GM21447 (cell line): ENCODE measurements at regions not wholly inside any gene's neighbourhood (a gene's known extent, or its start where the extent isn't known, plus 50 kb on each side); places are given as distances from the start of the nearest gene placed in this dataset.

ENCODE experiments used
- ATAC-seq: cut with Tn5 transposase; IDR thresholded peaks from one replicate; pipeline ENCODE4 v1.9.1; 2021; ENCODE audit not compliant: unreplicated experiment

DNA sequence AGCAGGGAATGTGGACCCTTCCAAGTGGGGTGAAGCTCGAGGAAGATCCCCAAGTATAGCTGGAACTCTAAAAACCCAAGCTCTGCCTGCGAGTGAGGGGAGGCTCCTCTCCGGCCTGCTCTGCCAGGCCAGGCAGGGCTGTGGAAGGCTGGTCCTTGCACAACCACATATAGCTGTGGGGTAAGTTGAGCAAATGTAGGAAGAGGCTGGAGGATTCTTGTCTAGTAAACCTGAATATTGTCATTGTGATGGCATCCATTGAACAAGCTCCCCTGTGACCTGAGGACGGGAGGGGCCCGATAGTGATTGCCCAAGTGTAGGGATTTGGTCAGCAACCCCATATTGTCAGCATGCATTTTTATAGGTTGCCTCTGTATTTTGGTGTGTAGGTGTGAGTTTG lies 103.0 kb downstream of the ACKR3 start:
- ATAC-seq = no peak

DNA sequence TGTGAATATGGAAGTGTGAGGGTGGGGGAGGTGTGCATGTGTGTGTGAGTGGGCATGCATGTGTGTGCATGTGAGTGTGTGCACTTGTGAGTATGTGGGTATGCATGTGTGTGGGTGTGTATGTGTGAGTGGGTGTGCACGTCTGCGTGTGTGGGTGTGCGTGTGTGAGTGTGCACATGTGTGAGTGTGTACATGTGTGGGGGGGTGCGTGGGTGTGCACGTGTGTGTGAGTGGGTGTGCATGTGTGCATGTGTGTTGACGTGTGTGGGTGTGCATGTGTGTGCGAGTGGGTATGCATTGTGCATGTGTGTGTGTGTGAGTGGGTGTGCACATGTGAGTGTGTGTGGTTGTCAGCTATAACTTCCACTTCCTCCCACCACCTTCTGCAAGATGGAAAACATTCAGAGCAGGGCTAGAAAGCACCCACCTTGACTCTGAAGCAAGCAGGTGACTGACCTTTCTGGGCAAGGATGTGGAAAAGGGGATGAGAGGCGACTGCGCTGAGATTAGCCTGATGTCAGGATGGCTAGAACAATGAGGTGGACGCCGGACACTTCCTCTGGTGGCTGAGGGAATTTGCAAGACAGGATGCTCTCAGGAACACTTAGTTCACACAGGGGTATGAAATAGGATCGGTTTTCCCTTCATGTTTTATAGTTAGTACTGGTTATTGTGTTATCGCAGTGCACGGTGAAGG lies 103.6 kb downstream of the ACKR3 start:
- no peak for ATAC-seq

DNA sequence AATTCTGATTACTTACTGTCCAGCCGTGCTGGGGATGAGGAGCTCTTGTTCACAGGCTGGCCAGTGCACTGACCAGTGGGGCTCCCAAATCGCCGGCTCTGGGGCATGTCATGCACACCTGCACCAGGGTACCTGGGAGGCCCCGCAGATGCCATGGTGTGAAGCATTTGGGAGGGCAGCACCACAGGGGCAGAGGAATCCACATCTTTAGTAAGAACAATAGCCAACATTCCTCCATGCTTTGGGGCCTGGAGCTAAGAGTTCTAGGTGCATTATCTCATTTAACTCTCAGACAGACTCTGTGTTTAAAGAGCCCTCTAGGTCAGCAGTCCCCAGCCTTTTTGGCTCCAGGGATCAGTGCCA lies 104.2 kb downstream of the ACKR3 start:
- no peak for ATAC-seq

DNA sequence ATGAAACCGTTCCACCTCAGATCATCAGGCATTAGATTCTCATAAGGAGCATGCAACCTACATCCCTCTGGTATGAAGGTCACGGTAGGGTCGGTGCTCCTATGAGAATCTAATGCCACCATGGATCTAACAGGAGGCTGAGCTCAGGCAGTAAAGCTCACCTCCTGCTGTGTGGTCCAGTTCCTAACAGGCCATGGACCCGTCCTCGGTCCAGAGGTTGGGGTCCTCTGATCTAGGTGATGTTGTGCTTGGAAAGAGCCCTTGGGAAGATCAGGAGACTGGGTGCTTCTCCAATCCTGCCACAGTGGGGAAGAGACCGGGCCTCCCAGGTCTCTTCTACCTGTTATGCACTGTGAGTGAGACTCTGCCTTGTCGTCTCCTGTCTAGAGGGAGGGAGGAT lies 104.6 kb downstream of the ACKR3 start:
- ATAC-seq = no peak

DNA sequence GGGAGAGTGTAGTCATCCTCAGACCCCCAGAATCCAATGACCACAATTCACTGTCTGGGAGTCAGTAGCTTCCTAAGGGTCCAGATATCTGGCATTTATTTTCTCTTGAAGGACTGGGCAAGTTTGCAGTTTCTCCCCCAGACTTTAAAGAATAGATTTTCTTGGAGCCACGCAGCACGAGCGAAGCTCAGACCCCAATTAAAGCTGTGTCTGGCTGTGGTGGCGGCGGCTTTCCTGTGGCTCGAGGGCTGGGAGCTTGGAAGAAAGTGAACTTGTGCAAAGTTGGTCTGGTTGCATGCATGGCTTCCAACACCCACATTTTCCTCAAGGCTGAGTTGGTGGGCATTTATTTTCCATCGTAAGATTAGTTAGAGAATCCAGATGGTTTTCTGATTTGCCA lies 105.0 kb downstream of the ACKR3 start:
- ATAC-seq = no peak

DNA sequence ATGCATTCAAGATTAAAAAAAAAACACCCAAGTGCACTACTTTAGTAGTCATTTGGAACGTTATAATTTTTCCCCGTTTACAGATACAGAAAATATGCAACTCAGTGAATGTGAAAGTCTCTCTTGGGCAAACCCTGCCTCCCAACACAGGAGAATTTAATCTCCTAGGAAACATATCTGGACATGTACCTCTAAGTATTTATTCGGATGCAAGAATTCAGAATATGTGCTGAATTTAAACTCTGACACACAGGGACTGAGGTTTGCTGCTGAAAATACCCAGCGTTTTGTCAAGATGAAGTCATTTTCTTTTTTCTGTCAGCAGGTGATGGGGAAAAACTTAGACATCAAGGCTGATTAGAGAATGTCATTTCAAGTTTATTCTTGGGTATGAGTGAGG lies 105.4 kb downstream of the ACKR3 start:
- no peak for ATAC-seq

DNA sequence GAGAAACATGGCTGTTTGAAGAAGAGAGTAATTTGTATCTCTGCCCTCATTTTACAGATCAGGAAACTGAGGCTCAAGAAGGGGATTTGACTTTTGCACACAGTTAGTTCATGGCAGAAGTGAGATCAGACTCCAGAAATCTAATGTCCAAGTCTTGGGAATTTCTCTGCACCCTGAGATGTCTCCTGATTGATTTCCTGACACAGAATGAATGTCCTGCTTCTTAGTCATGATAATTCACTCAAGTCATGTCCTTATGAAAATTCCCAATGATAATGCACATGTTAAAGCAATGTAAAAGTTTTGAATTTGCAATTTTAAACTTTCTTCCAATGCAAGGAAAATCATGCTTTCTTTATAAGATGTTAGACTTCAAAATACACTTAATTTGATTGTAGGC lies 105.9 kb downstream of the ACKR3 start:
- ATAC-seq = no peak

DNA sequence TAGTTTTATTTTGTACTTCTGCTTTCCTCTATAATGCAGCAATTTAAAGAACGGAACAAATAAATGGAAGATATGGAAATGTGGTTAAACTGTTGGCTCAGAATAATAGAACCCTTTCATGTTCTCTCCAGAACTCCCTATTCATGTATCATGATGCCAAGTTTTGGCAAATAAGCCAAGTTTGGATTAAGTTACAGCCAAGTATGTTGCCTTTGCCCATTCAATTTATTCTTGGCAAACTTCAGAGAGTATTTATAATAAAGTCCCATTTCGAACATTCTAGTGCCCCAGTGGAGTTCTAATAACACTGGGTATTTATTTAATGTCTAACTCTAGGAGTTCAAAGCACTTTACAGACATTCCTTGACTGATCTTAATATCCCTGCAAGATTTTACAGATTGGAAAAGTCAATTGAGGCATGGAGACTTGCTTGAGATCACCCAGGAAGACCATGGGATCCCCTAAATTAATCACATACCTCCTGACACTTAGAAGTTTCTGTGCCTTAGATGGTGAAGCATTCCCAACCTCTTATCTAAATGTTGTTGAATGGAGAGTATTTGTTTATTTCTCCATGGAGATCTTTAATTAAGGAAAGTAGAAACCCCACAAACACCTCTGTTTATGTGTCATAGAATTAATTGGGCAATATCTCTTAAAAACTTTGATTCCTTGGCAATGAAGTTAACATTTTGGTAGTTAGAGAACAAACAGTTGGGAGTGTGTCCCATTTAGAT lies 106.7 kb downstream of the ACKR3 start:
- no peak for ATAC-seq

DNA sequence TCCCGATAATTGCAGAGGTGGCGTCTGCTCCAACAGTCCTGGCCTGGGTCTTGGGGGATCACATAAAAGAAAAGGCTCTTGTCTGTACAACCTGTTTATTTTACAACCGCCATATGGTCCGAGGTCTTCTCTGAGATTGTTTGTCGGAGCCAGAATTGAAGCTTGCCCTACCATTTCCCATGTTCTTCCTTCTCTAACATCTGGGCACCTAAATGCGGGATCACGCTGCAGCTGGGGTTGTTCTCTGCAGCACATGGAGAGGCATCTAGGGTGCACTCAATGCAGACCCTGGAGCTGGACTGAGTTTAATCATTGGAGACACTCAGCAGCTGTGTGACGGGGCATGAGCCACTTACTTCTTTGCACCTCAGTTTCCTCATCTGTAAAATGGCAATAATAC lies 107.7 kb downstream of the ACKR3 start:
- no peak for ATAC-seq

DNA sequence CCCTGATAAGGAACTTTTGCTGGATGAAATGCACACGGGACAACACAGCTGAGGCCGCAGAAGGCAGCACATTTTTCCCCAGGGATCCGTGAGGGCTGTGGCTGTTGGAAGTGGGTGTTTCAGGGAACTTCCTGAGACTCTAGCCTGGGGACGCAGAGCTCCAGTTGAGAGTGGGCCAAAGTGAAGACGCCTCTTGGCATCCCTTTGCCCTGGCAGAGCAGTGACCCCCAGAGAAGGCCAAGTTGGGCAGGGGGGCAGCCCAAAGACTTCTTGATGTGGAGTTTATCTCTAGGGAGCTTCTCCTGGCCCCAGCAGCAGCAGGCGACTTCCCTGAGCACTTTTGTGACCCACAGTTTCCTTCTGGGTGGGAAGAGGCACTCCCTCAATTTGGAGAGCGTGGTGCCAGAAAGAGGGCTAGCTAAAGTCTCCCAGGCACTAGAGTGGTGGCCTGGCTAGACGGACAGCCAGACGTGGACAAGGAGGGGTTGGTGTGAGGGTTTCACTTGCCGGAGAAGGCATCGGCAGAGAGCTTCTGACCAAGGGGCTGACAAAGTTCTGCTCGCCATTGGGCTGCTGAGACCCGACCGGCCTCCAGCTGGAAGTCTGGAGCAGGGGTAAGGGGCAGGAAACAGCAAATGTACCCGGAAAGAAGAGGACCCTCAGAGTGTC lies 108.8 kb downstream of the ACKR3 start:
- no peak for ATAC-seq

DNA sequence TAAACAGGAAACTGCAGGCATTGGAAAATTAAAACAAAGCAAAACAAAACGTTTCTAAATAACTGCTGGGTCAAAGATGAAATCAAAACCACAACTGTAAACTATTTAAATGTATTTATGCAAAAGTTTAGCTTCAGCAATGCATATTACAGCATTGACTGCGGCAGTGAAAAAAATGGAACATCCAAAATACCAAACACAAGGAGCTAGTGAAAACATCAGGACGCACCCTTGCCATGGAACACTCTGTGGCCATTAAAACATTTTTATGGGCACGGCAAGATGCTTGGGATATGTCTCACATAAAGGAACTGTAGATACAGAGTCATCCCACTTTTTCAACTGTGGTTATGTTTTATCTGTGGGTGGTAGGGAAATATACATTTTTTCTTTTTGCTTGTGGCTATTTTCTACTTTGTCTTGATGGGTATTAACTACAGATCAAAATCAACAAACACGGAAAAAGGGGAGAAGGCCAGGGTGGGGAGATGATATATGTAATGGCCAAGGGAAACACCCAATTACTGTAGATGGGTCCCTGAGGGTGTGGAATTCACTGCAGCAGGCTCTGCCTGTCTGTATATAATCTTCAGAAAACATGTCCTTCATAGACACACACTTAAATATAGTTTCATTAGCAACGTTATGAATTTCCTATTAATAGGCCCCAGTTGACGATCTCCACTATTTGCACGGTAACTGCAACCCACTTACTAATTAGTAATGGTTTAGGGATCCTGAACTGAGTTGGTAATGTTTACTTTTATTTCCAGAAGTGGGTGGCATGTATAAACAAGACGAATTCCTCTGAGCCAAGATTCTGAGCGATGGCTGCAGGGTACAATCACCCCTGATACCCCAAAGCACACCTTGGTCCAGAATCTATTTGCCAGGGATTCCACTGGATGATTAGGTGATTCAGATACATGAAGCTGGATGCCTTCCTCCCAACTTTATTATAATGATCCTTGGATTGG lies 110.5 kb downstream of the ACKR3 start:
- no peak for ATAC-seq

DNA sequence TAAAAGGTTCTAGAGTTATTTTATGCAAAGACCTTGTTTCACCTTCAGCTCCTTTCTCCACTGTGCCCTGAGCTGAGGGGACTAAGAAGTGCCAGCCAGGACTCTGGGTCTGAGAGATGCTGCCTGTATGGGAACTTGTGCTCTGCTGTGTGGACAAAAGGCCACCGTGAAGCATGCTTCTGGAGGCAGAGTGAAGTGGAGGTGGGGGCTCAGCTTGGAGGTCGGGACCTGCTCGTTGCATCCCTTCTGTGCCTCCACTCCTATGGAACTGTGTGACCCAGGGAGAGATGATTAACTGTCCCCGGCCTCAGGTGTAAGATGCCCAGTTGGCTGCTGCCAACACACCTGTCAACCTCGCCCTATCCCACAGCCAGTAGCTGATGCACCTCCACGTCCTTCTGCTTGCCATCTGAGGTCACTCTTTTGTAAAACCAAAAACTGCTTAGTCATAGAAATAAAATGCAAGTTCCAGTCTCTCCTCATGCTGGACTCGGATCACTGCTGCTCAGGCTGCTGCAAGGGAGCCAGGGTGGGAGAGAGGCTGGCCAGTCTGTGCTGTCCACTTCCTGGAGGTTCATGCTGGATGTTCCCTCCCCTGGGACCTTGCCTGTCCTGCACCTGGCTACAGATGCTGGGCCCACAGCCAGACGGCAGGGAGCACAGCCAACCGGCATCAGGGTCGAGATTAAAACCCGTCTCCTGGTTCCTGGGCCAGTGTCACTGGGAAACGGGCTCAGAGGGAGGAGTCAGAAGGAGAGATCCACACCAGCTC lies 113.2 kb downstream of the ACKR3 start:
- no peak for ATAC-seq

DNA sequence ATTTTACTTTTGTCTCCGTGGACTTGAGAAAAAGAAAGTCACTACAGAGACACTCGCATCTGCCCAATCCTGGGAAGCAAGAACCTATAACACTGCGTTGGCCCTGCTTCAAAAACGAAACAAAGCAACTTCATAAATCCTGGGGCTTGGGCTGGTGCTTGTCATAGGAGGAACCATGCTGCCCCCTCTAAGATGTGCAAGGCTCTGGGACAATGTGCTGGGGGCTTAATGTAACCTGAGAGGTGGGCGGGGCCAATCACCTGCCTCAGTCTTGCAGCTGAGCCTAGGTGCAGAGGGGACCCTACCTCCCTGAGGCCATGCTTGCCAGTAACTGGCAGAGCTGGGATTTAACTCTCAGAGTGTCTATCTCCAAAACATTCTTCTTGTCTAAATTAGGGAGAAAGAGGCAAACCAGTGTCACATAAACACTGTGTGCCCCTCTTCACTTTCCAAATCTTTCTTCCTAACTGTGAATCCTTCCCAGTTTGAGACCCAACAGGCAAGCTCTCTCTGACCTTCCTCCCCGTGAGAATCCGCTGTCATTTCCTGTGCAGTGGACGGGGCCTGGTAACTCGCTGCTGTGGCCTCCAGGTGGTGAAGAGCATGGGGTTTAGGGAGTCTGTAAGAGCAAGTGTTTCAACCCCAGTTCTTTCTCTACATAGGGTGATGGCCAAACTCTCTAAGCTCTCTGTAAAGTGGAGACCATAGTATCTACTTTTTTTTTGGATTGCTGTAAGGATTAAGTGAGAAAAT lies 115.1 kb downstream of the ACKR3 start:
- no peak for ATAC-seq

DNA sequence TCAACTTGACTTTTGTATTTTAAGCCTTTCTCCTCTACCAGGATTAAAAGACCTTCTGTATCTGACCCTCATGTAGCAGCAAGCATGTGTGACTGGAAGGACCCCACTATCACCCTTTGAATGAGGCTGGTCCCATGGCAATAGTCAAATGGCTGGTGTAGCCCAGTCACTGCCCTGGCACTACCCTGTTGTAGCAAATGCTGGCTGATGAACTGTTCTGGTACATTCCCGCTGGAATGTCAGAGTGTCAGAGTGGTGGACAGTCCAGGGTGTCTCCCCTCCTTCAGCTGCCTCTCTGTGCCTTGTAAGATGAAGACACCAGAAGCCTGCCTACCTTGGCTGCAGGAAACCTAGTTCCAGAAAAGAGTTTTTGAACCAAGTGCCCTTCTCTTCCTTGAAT lies 115.7 kb downstream of the ACKR3 start:
- ATAC-seq = no peak

DNA sequence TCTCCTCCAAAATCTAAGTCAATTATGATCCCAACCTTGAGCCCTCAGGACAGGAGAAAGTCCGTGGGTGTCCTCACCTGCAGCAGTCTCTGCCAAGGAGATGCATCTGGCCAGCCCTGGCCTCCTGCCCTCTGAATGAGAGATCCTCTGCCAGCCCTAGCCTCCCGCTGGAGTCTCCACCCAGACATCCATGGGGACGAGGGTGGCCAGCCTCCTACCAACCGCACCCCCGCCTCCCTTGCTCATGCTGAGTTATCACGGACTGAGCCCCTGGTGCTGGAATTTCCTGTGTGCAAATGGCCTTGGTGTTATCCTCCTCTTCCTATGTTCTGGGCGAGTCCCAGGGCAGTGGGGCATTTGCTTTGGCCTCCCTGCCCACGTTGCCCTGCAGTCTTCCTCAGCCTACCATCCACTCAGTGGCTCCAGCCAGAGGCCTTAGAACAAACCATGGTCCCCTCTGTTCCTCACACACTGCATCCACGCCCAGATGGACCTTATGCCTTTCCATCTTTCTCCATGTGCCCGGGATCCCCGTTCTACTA lies 116.4 kb downstream of the ACKR3 start:
- ATAC-seq = no peak

DNA sequence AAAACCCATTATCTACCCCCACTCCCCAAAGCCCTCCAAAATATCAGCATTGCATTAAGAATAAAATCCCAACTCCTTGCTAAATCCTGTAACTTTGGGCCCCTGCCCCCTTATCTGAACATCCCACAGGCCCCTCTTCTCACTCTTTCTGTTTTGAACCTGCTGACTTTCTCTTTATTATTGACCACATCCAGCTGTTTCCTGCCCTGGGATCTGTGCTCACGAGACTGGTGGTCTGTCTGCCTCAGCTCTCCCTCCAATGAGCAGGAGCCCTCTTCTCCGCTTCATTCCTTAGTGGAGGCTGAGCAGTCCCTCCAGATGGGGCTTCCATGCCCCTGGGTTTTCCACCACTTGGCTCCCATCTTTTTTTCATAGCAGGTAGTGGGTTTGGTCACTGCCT lies 116.9 kb downstream of the ACKR3 start:
- no peak for ATAC-seq

DNA sequence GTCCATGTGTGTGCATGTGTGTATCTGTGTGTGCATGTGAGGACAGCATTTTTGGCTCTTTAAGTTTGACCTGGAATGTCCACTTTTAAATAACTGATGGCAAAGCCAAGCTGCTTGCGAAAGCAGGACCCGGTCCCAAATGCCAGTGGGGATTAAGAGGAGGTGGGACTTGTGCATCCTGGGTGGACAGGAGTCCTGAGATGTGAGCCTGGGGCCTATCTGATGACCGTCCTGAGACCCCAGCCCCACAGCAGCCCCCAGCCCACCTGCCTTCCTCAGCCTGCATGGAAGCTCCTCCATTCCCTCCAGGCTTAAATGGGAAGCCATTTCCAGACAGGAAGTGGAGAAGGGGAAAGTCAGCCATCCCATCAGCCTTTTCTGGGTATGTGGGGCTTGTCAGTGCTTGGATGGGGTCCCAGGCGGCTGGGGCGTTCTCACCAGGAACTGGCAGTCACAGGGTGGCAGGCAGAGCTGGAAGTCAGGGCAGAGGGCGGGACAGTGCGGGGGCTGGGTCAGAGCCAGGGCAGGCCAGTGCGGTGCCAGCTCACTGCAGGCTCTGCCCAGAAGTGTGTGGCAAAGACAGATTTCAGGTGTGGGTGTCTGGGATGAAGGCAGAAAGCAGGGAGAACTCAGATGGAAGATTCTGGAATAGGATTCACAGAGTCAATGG lies 117.8 kb downstream of the ACKR3 start:
- ATAC-seq = no peak

DNA sequence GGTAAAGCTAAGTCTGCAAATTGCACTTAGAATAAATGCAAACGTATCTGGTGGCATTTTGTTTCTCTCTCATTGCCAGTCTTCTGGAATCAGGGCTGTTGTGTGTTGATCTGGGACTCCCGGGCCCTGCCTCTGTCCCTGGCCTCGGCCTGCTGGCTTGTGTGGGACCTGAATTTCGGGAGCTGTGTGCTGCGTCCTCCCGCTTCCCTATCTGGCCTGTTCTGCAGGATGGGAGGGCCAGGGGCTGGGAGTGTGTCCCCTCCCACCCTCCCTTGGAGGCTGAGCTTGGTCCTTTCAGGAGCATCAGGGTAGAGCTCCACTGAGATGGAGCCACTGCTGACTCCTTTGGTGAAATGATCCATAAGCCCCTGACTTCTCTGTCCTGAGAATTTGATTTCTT lies 118.5 kb downstream of the ACKR3 start:
- ATAC-seq = no peak
